Testis (tissue), 2 donors: ENCODE measurements at regions not wholly inside any gene's neighbourhood (a gene's known extent, or its start where the extent isn't known, plus 50 kb on each side); places are given as distances from the start of the nearest gene placed in this dataset.
"Not testable (repeated sequence)": the region's sequence is repeated elsewhere in the genome, so short reads cannot be mapped to it uniquely, and the experiment has no call there.

ENCODE experiments used
- DNase-seq: peaks from one replicate; pipeline ENCODE4 v3.0.0-alpha.2; 2019
- H3K27ac ChIP-seq, 2 donors: fragments of 200-600 bp; sonication (generic); one replicate each; pipeline ENCODE4 v1.5.1; 2019
- H3K27me3 ChIP-seq: fragments of 200-600 bp; sonication (generic); one replicate; pipeline ENCODE4 v1.5.1; 2019
- H3K36me3 ChIP-seq: fragments of 200-600 bp; sonication (generic); one replicate; pipeline ENCODE4 v1.5.1; 2017; ENCODE audit warnings: low read depth; ENCODE audit errors: missing control alignments
- H3K4me1 ChIP-seq: fragments of 200-600 bp; sonication (generic); one replicate; pipeline ENCODE4 v1.5.1; 2019
- H3K4me3 ChIP-seq, 2 donors: fragments of 200-600 bp; sonication (generic); one replicate each; pipeline ENCODE4 v1.5.1; 2017 to 2019
- H3K9me3 ChIP-seq: fragments of 200-600 bp; sonication (generic); one replicate; pipeline ENCODE4 v1.5.1; 2017
- CTCF ChIP-seq, 3 experiments: fragments of 450-650 bp in 2 of 3; fragments of 200-600 bp in 1 of 3; sonication (generic) in 1 of 3; IDR thresholded peaks; one replicate each; pipeline ENCODE4 v1.5.1; 2016 to 2019; ENCODE audit warnings: antibody characterized with exemption in 3 of 3, mild to moderate bottlenecking in 2 of 3, moderate library complexity in 1 of 3
- POLR2A ChIP-seq: fragments of 450-650 bp; IDR thresholded peaks from one replicate; pipeline ENCODE4 v1.6.1; 2017; ENCODE audit warnings: antibody characterized with exemption, mild to moderate bottlenecking, moderate library complexity
- WGBS, 2 donors: methylation state at CpG; one replicate each; pipeline ENCODE4 v1.1.5; 2018; 5-methylcytosine and 5-hydroxymethylcytosine counted together
- intact Hi-C: fragments of 100-400 bp; cut with DNase I; formaldehyde crosslinking; loops from one replicate; pipeline ENCODE4 v1.15.1; 2023; ENCODE audit warnings: low total_unique reads

- no peak for DNase-seq
- H3K27me3 ChIP-seq: no peaks in the 10 kb centered on the region
- H3K4me1 ChIP-seq: no peaks in the 10 kb centered on the region
- H3K9me3 ChIP-seq: no peaks in the 10 kb centered on the region
- H3K27ac ChIP-seq: no peak overlapping the region
- H3K4me3 ChIP-seq: no peak overlapping the region
- 94 to 98% methylated on average over 2 of the region's 2 CpGs for WGBS, 2 donors
- TF ChIP-seq POLR2A (no peak), CTCF (IDR thresholded peaks at IDR 0.05) (no peak)
- H3K36me3 ChIP-seq: no peaks in the 10 kb centered on the region
- intact Hi-C loops: no loop called here
Observed at GRCh38 chr6:156421933-156422332, 355.2 kb upstream of the ARID1B start.

- H3K4me3 ChIP-seq, H3K9me3 ChIP-seq, H3K4me1 ChIP-seq, intact Hi-C loops, H3K27ac ChIP-seq, H3K27me3 ChIP-seq, H3K36me3 ChIP-seq, DNase-seq: not testable (repeated sequence)
- WGBS, 2 donors: 60 to 62% methylated on average over 5 of the region's 5 CpGs
Observed at GRCh38 chr6:156421301-156421700, 355.9 kb upstream of the ARID1B start.

GRCh38 chr6:156420172-156420993 is 356.8 kb upstream of the ARID1B start:
- WGBS, 2 donors: 79 to 84% methylated on average over 5 of the region's 5 CpGs

GRCh38 chr6:156419594-156419993 is 357.6 kb upstream of the ARID1B start:
- no peaks in the 10 kb centered on the region for H3K36me3 ChIP-seq

More at GRCh38 chr6:156420172-156420993, 356.8 kb upstream of the ARID1B start:
- no peak overlapping the region for H3K4me3 ChIP-seq
- H3K36me3 ChIP-seq: no peaks in the 10 kb centered on the region
- no peak for TF ChIP-seq POLR2A
- TF ChIP-seq CTCF (IDR thresholded peaks at IDR 0.05): no peak
- intact Hi-C loops: no loop called here
- no peak overlapping the region for H3K27ac ChIP-seq
- H3K27me3 ChIP-seq: no peaks in the 10 kb centered on the region
- H3K9me3 ChIP-seq: no peaks in the 10 kb centered on the region
- DNase-seq: no peak
- H3K4me1 ChIP-seq: no peaks in the 10 kb centered on the region

GRCh38 chr6:156418253-156418652 is 358.9 kb upstream of the ARID1B start:
- Histone ChIP-seq H3K27ac (no peak overlapping the region), H3K9me3 (no peaks in the 10 kb centered on the region), H3K27me3 (no peaks in the 10 kb centered on the region), H3K4me3 (no peak overlapping the region), H3K4me1 (no peaks in the 10 kb centered on the region), H3K36me3 (no peaks in the 10 kb centered on the region)
- no peak for TF ChIP-seq POLR2A
- no peak for TF ChIP-seq CTCF (IDR thresholded peaks at IDR 0.05)
- no peak for DNase-seq
- WGBS, 2 donors: 81 to 90% methylated on average over 1 of the region's 1 CpG
- intact Hi-C loops: no loop called here

More at GRCh38 chr6:156419594-156419993, 357.6 kb upstream of the ARID1B start:
- no peak for TF ChIP-seq POLR2A
- TF ChIP-seq CTCF (IDR thresholded peaks at IDR 0.05): no peak
- Histone ChIP-seq H3K4me1 (no peaks in the 10 kb centered on the region), H3K9me3 (no peaks in the 10 kb centered on the region), H3K4me3 (no peak overlapping the region), H3K27ac (no peak overlapping the region), H3K27me3 (no peaks in the 10 kb centered on the region)
- DNase-seq: no peak
- intact Hi-C loops: no loop called here
- 86 to 89% methylated on average over 2 of the region's 2 CpGs for WGBS, 2 donors
